HEK293 (cell line): ENCODE measurements at regions not wholly inside any gene's neighbourhood (a gene's known extent, or its start where the extent isn't known, plus 50 kb on each side); places are given as distances from the start of the nearest gene placed in this dataset.

Experiments
- CTCF ChIA-PET: fragments of 350-600 bp; formaldehyde crosslinking; extraction: SDS; loops from one replicate; lab custom pipeline; 2021; ENCODE audit warnings: antibody characterized with exemption; lab: Yijun Ruan, JAX
- POLR2A ChIA-PET: fragments of 300-600 bp; formaldehyde crosslinking; extraction: SDS; loops from one replicate; lab custom pipeline; 2020; ENCODE audit warnings: antibody characterized with exemption, inconsistent platforms; lab: Yijun Ruan, JAX
- H3K27ac ChIP-seq: fragments of 200-500 bp; sonication (Bioruptor generic); 2 replicates; pipeline ENCODE4 v1.5.1; 2014; ENCODE audit warnings: low read depth, low read length, control low read depth, inconsistent platforms; ENCODE audit errors: extremely low read depth
- H3K36me3 ChIP-seq, 2 experiments: fragments of 200-500 bp in 1 of 2; sonication (Bioruptor generic) in 1 of 2; 1 replicate in 1 of 2; 2 replicates in 1 of 2; pipeline ENCODE4 v1.5.1; 2014 to 2017; ENCODE audit warnings: inconsistent platforms in 2 of 2, low read length in 2 of 2; ENCODE audit not compliant: control insufficient read depth in 2 of 2, insufficient read depth in 1 of 2
- H3K4me1 ChIP-seq: fragments of 200-500 bp; sonication (Bioruptor generic); 2 replicates; pipeline ENCODE4 v1.5.1; 2014; ENCODE audit warnings: mild to moderate bottlenecking, low read length, inconsistent platforms; ENCODE audit not compliant: control insufficient read depth, insufficient read depth
- H3K4me3 ChIP-seq: 2 replicates; pipeline ENCODE4 v1.5.1; 2011; ENCODE audit warnings: low read depth, mild to moderate bottlenecking, control low read depth, low read length, moderate library complexity
- H3K9me3 ChIP-seq: fragments of 200-500 bp; sonication (Bioruptor generic); 2 replicates; pipeline ENCODE4 v1.5.1; 2014; ENCODE audit warnings: low read depth, low read length, inconsistent platforms; ENCODE audit not compliant: control insufficient read depth, insufficient read depth
- KLF1 ChIP-seq: fragments of 450-650 bp; formaldehyde crosslinking; IDR thresholded peaks from 2 replicates; pipeline ENCODE4 v1.5.1; 2016; ENCODE audit warnings: missing biosample characterization, missing genetic modification characterization
- REPIN1 ChIP-seq: fragments of 450-650 bp; formaldehyde crosslinking; IDR thresholded peaks from 2 replicates; pipeline ENCODE4 v1.5.1; 2017; ENCODE audit warnings: missing biosample characterization, missing genetic modification characterization, low read depth
- TCF7L2 ChIP-seq: IDR thresholded peaks from 2 replicates; pipeline ENCODE4 v1.6.1; 2011; ENCODE audit warnings: low read depth, mild to moderate bottlenecking, inconsistent platforms, low read length, moderate library complexity, borderline replicate concordance
- ZBTB1 ChIP-seq: fragments of 450-650 bp; formaldehyde crosslinking; IDR thresholded peaks from 2 replicates; pipeline ENCODE4 v1.5.1; 2016; ENCODE audit warnings: missing biosample characterization, missing genetic modification characterization
- ZNF155 ChIP-seq: fragments of 450-650 bp; formaldehyde crosslinking; IDR thresholded peaks from 2 replicates; pipeline ENCODE4 v1.5.1; 2016; ENCODE audit warnings: missing biosample characterization, missing genetic modification characterization
- ZNF184 ChIP-seq: fragments of 450-650 bp; IDR thresholded peaks from 2 replicates; pipeline ENCODE4 v1.5.1; 2018; ENCODE audit warnings: missing biosample characterization, mild to moderate bottlenecking, missing genetic modification characterization
- ZNF221 ChIP-seq: fragments of 450-650 bp; formaldehyde crosslinking; IDR thresholded peaks from 2 replicates; pipeline ENCODE4 v1.5.1; 2017; ENCODE audit warnings: missing biosample characterization, missing genetic modification characterization, borderline replicate concordance
- ZNF239 ChIP-seq: fragments of 450-650 bp; formaldehyde crosslinking; IDR thresholded peaks from 2 replicates; pipeline ENCODE4 v1.5.1; 2016; ENCODE audit warnings: missing biosample characterization, missing genetic modification characterization
- ZNF404 ChIP-seq: fragments of 450-650 bp; formaldehyde crosslinking; IDR thresholded peaks from 2 replicates; pipeline ENCODE4 v1.5.1; 2017; ENCODE audit warnings: missing biosample characterization, missing genetic modification characterization
- ZNF548 ChIP-seq: fragments of 450-650 bp; formaldehyde crosslinking; IDR thresholded peaks from 2 replicates; pipeline ENCODE4 v1.5.1; 2016; ENCODE audit warnings: missing biosample characterization, missing genetic modification characterization
- ZNF670 ChIP-seq: fragments of 450-650 bp; formaldehyde crosslinking; IDR thresholded peaks from 2 replicates; pipeline ENCODE4 v1.5.1; 2016; ENCODE audit warnings: missing biosample characterization, missing genetic modification characterization, low read depth
- ZNF785 ChIP-seq: fragments of 450-650 bp; formaldehyde crosslinking; IDR thresholded peaks from 2 replicates; pipeline ENCODE4 v1.5.1; 2016; ENCODE audit warnings: missing biosample characterization, missing genetic modification characterization
- ZNF843 ChIP-seq: fragments of 450-650 bp; formaldehyde crosslinking; IDR thresholded peaks from 2 replicates; pipeline ENCODE4 v1.5.1; 2016; ENCODE audit warnings: missing biosample characterization, missing genetic modification characterization
- ZXDB ChIP-seq: fragments of 450-650 bp; formaldehyde crosslinking; IDR thresholded peaks from 2 replicates; pipeline ENCODE4 v1.5.1; 2016; ENCODE audit warnings: missing biosample characterization, missing genetic modification characterization
- TF ChIP-seq, protein P1 (sequence below): fragments of 450-650 bp; formaldehyde crosslinking; IDR thresholded peaks from 2 replicates; pipeline ENCODE4 v1.5.1; 2017; ENCODE audit warnings: missing biosample characterization, missing genetic modification characterization
- TF ChIP-seq, protein P2 (sequence below): fragments of 450-650 bp; formaldehyde crosslinking; IDR thresholded peaks from 2 replicates; pipeline ENCODE4 v1.5.1; 2016; ENCODE audit warnings: missing biosample characterization, missing genetic modification characterization, borderline replicate concordance
- TF ChIP-seq, protein P3 (sequence below): fragments of 450-650 bp; formaldehyde crosslinking; IDR thresholded peaks from 2 replicates; pipeline ENCODE4 v1.5.1; 2016; ENCODE audit warnings: missing biosample characterization, missing genetic modification characterization
- TF ChIP-seq, protein P4 (sequence below): fragments of 450-650 bp; formaldehyde crosslinking; IDR thresholded peaks from 2 replicates; pipeline ENCODE4 v1.5.1; 2017; ENCODE audit warnings: missing biosample characterization, missing genetic modification characterization
- TF ChIP-seq, protein P5 (sequence below): fragments of 450-650 bp; formaldehyde crosslinking; IDR thresholded peaks from 2 replicates; pipeline ENCODE4 v1.5.1; 2016; ENCODE audit warnings: missing biosample characterization, missing genetic modification characterization
- TF ChIP-seq, protein P6 (sequence below): fragments of 450-650 bp; formaldehyde crosslinking; IDR thresholded peaks from 2 replicates; pipeline ENCODE4 v1.5.1; 2016; ENCODE audit warnings: missing biosample characterization, missing genetic modification characterization

DNA sequence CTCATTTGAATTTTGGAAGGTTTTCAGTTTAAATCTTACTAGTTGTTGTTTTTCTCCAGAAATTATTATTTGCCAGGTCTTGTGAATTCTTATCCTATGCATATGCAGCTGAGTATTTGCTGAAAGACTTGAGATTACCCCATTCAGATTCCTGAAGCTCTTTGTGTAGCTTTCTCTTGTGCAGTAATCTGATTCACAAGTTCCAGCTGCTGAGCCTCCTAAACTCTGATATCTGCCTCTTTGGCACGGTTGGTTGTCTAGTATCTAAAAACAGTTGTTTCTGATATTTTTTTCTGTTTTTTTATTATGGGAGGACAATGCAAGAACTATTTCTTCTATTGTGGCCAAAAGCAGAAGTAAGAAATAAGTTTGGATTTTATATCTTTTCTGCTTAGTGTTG lies 863.9 kb upstream of the MANEA start (continued):
- TF ChIP-seq, protein P1, sequence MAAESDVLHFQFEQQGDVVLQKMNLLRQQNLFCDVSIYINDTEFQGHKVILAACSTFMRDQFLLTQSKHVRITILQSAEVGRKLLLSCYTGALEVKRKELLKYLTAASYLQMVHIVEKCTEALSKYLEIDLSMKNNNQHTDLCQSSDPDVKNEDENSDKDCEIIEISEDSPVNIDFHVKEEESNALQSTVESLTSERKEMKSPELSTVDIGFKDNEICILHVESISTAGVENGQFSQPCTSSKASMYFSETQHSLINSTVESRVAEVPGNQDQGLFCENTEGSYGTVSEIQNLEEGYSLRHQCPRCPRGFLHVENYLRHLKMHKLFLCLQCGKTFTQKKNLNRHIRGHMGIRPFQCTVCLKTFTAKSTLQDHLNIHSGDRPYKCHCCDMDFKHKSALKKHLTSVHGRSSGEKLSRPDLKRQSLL (tag by site-specific recombination) = no peak

DNA sequence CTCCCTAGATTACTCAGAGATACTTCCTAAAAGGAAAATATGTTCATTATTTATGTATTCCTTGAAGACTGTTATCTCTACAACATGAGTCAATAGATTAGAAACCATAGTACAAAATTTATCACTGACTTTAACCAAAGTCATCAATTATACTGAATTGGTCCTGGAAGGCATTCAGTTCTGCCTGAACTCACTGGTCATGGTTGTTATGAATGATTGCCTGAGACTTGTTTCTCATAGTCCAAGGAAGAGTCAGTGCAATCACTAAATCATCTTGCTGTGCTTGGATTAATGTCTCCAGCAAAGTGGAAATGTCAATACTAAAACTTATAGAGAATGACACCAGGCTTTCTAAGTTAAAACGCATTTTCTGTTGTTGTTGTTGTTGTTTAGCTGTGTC lies 878.6 kb upstream of the MANEA start:
- Histone ChIP-seq H3K9me3 (no peaks in the 10 kb centered on the region), H3K27ac (no peak overlapping the region), H3K4me1 (no peaks in the 10 kb centered on the region), H3K4me3 (no peak overlapping the region), H3K36me3 (no peaks in the 10 kb centered on the region)
- CTCF ChIA-PET = no interaction called here
- POLR2A ChIA-PET = no interaction called here
- TF ChIP-seq, protein P2, sequence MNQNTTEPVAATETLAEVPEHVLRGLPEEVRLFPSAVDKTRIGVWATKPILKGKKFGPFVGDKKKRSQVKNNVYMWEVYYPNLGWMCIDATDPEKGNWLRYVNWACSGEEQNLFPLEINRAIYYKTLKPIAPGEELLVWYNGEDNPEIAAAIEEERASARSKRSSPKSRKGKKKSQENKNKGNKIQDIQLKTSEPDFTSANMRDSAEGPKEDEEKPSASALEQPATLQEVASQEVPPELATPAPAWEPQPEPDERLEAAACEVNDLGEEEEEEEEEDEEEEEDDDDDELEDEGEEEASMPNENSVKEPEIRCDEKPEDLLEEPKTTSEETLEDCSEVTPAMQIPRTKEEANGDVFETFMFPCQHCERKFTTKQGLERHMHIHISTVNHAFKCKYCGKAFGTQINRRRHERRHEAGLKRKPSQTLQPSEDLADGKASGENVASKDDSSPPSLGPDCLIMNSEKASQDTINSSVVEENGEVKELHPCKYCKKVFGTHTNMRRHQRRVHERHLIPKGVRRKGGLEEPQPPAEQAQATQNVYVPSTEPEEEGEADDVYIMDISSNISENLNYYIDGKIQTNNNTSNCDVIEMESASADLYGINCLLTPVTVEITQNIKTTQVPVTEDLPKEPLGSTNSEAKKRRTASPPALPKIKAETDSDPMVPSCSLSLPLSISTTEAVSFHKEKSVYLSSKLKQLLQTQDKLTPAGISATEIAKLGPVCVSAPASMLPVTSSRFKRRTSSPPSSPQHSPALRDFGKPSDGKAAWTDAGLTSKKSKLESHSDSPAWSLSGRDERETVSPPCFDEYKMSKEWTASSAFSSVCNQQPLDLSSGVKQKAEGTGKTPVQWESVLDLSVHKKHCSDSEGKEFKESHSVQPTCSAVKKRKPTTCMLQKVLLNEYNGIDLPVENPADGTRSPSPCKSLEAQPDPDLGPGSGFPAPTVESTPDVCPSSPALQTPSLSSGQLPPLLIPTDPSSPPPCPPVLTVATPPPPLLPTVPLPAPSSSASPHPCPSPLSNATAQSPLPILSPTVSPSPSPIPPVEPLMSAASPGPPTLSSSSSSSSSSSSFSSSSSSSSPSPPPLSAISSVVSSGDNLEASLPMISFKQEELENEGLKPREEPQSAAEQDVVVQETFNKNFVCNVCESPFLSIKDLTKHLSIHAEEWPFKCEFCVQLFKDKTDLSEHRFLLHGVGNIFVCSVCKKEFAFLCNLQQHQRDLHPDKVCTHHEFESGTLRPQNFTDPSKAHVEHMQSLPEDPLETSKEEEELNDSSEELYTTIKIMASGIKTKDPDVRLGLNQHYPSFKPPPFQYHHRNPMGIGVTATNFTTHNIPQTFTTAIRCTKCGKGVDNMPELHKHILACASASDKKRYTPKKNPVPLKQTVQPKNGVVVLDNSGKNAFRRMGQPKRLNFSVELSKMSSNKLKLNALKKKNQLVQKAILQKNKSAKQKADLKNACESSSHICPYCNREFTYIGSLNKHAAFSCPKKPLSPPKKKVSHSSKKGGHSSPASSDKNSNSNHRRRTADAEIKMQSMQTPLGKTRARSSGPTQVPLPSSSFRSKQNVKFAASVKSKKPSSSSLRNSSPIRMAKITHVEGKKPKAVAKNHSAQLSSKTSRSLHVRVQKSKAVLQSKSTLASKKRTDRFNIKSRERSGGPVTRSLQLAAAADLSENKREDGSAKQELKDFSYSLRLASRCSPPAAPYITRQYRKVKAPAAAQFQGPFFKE (tag by site-specific recombination) = no peak
- TF ChIP-seq TCF7L2 (no peak), KLF1 (no peak), ZNF184 (no peak), ZNF670 (no peak), ZBTB1 (tag by site-specific recombination) (no peak), ZNF221 (tag by site-specific recombination) (no peak), REPIN1 (no peak), ZNF785 (no peak), ZXDB (tag by site-specific recombination) (no peak), ZNF239 (tag by site-specific recombination) (no peak), ZNF548 (tag by site-specific recombination) (no peak), ZNF155 (no peak), ZNF843 (tag by site-specific recombination) (no peak), ZNF404 (tag by site-specific recombination) (no peak)
- TF ChIP-seq, protein P3, sequence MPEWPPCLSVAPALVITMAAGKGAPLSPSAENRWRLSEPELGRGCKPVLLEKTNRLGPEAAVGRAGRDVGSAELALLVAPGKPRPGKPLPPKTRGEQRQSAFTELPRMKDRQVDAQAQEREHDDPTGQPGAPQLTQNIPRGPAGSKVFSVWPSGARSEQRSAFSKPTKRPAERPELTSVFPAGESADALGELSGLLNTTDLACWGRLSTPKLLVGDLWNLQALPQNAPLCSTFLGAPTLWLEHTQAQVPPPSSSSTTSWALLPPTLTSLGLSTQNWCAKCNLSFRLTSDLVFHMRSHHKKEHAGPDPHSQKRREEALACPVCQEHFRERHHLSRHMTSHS (tag by site-specific recombination) = no peak
- TF ChIP-seq, protein P4, sequence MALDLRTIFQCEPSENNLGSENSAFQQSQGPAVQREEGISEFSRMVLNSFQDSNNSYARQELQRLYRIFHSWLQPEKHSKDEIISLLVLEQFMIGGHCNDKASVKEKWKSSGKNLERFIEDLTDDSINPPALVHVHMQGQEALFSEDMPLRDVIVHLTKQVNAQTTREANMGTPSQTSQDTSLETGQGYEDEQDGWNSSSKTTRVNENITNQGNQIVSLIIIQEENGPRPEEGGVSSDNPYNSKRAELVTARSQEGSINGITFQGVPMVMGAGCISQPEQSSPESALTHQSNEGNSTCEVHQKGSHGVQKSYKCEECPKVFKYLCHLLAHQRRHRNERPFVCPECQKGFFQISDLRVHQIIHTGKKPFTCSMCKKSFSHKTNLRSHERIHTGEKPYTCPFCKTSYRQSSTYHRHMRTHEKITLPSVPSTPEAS (tag by site-specific recombination) = no peak
- TF ChIP-seq, protein P1 (tag by site-specific recombination) = no peak
- TF ChIP-seq, protein P5, sequence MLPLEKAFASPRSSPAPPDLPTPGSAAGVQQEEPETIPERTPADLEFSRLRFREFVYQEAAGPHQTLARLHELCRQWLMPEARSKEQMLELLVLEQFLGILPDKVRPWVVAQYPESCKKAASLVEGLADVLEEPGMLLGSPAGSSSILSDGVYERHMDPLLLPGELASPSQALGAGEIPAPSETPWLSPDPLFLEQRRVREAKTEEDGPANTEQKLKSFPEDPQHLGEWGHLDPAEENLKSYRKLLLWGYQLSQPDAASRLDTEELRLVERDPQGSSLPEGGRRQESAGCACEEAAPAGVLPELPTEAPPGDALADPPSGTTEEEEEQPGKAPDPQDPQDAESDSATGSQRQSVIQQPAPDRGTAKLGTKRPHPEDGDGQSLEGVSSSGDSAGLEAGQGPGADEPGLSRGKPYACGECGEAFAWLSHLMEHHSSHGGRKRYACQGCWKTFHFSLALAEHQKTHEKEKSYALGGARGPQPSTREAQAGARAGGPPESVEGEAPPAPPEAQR (tag by site-specific recombination) = no peak
- TF ChIP-seq, protein P6, sequence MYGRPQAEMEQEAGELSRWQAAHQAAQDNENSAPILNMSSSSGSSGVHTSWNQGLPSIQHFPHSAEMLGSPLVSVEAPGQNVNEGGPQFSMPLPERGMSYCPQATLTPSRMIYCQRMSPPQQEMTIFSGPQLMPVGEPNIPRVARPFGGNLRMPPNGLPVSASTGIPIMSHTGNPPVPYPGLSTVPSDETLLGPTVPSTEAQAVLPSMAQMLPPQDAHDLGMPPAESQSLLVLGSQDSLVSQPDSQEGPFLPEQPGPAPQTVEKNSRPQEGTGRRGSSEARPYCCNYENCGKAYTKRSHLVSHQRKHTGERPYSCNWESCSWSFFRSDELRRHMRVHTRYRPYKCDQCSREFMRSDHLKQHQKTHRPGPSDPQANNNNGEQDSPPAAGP (tag by site-specific recombination) = no peak
